ENCODE measurements at regions not wholly inside any gene's neighbourhood (a gene's known extent, or its start where the extent isn't known, plus 50 kb on each side); places are given as distances from the start of the nearest gene placed in this dataset.
"Not testable (repeated sequence)": the region's sequence is repeated elsewhere in the genome, so short reads cannot be mapped to it uniquely, and the experiment has no call there.

DNA sequence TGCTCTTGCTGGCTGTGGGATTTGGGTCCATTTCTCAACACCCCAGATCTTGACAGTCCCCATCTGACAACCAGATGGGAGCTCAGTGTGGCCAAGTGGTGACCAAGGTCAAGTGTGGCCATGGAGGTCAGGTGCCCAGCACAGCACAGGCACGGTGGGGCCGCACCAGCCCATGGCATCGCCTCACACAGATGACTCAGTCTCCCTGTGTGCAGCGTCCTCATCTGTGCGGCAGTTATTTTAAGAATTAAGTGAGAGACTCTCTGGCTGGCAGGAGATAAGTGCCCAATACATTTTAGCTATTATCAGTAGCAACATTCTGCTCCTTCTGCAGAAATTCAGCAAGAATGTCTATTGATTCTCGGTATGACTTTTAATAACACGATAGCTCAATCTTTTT is 167.2 kb downstream of the DDX1 start:
- H3K4me1 Mint-ChIP-seq, result no peaks in the 10 kb centered on the region
- H3K36me3 Mint-ChIP-seq, result no peaks in the 10 kb centered on the region
- H3K4me3 ChIP-seq (ENCODE audit: low read length), result no peak overlapping the region
- intact Hi-C loops (cut with micrococcal nuclease), result no loop called here
- no peaks in the 10 kb centered on the region for H3K9me3 ChIP-seq (ENCODE audit: control insufficient read depth, insufficient read depth, low read length)
- no peak overlapping the region for H3K4me3 Mint-ChIP-seq
- H3K27me3 ChIP-seq (ENCODE audit: control insufficient read depth, insufficient read depth, low read length), result no peaks in the 10 kb centered on the region
- H3K27ac ChIP-seq (ENCODE audit: low read length), result no peak overlapping the region
- peaks cover 0 to 2% of the 10 kb centered on the region in 2 donors for H3K9me3 Mint-ChIP-seq
- no peaks in the 10 kb centered on the region for H3K36me3 ChIP-seq (ENCODE audit: control insufficient read depth, insufficient read depth, low read length)
- WGBS (ENCODE audit: insufficient coverage), result 88% methylated on average over 6 of the region's 7 CpGs
- TF ChIP-seq, protein P1, sequence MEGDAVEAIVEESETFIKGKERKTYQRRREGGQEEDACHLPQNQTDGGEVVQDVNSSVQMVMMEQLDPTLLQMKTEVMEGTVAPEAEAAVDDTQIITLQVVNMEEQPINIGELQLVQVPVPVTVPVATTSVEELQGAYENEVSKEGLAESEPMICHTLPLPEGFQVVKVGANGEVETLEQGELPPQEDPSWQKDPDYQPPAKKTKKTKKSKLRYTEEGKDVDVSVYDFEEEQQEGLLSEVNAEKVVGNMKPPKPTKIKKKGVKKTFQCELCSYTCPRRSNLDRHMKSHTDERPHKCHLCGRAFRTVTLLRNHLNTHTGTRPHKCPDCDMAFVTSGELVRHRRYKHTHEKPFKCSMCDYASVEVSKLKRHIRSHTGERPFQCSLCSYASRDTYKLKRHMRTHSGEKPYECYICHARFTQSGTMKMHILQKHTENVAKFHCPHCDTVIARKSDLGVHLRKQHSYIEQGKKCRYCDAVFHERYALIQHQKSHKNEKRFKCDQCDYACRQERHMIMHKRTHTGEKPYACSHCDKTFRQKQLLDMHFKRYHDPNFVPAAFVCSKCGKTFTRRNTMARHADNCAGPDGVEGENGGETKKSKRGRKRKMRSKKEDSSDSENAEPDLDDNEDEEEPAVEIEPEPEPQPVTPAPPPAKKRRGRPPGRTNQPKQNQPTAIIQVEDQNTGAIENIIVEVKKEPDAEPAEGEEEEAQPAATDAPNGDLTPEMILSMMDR (IDR thresholded peaks at IDR 0.05), result no peak
- ATAC-seq (no peak), DNase-seq (no peak)
- H3K27me3 Mint-ChIP-seq (ENCODE audit: low read depth in 2 of 2), result no peaks in the 10 kb centered on the region
- no peaks in the 10 kb centered on the region for H3K4me1 ChIP-seq (ENCODE audit: control insufficient read depth, insufficient read depth, low read length)
- no peak overlapping the region for H3K27ac Mint-ChIP-seq

DNA sequence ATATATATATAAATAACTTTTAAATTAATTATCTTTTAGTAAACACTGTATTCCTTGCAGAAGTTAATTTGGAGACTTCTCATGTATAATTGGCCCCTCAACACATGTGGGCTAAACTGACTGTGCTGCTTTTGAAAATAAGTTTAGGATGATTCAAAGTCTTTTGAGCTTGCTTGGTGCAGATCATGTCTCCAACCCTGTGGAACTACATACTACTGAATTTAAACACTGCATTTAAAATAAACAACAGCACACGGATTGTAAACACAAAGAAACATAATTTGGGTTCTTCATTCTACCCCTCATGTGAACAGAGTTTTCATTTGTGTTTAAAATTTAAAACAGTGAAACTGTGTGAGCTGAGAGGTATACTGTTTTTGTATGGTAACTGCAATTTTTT is 167.7 kb downstream of the DDX1 start:
- Histone ChIP-seq H3K36me3 (ENCODE audit: control insufficient read depth, insufficient read depth, low read length) (no peaks in the 10 kb centered on the region), H3K4me1 (ENCODE audit: control insufficient read depth, insufficient read depth, low read length) (no peaks in the 10 kb centered on the region), H3K4me3 (ENCODE audit: low read length) (no peak overlapping the region), H3K27me3 (ENCODE audit: control insufficient read depth, insufficient read depth, low read length) (no peaks in the 10 kb centered on the region), H3K9me3 (ENCODE audit: control insufficient read depth, insufficient read depth, low read length) (no peaks in the 10 kb centered on the region), H3K27ac (ENCODE audit: low read length) (no peak overlapping the region)
- peaks cover 0 to 2% of the 10 kb centered on the region in 2 donors for H3K9me3 Mint-ChIP-seq
- intact Hi-C loops (cut with micrococcal nuclease), result no loop called here
- H3K4me3 Mint-ChIP-seq, result no peak overlapping the region
- TF ChIP-seq, protein P1 (IDR thresholded peaks at IDR 0.05), result no peak
- DNase-seq (no peak), ATAC-seq (no peak)
- no CpG with 5 or more reads among the region's 1 CpG for WGBS (ENCODE audit: insufficient coverage)
- no peaks in the 10 kb centered on the region for H3K36me3 Mint-ChIP-seq
- no peaks in the 10 kb centered on the region for H3K27me3 Mint-ChIP-seq (ENCODE audit: low read depth in 2 of 2)
- no peaks in the 10 kb centered on the region for H3K4me1 Mint-ChIP-seq
- H3K27ac Mint-ChIP-seq, result no peak overlapping the region

DNA sequence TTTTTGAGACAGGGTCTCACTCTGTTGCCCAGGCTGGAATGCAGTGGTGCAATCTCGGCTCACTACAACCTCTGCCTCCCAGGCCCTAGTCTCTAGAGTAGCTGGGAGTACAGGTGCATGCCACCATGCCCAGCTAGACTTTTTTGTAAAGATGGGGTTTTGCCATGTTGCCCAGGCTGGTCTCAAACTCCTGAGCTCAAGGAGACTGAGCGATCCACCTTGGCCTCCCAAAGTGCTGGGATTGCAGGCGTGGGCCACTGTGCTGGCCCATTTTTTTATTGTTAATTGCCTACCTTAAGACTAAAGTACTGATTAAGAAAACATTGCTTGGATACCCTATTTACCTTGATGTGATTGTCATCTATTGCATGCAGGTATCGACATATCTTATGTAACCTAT is 168.1 kb downstream of the DDX1 start:
- H3K9me3 ChIP-seq (ENCODE audit: control insufficient read depth, insufficient read depth, low read length); H3K4me1 Mint-ChIP-seq; H3K27me3 ChIP-seq (ENCODE audit: control insufficient read depth, insufficient read depth, low read length); intact Hi-C loops (cut with micrococcal nuclease); H3K4me3 ChIP-seq (ENCODE audit: low read length); H3K27ac Mint-ChIP-seq; H3K9me3 Mint-ChIP-seq; ATAC-seq; H3K36me3 Mint-ChIP-seq; H3K27ac ChIP-seq (ENCODE audit: low read length); H3K4me3 Mint-ChIP-seq; H3K36me3 ChIP-seq (ENCODE audit: control insufficient read depth, insufficient read depth, low read length); DNase-seq; H3K4me1 ChIP-seq (ENCODE audit: control insufficient read depth, insufficient read depth, low read length); H3K27me3 Mint-ChIP-seq (ENCODE audit: low read depth in 2 of 2): not testable (repeated sequence)
- WGBS (ENCODE audit: insufficient coverage), result 0% methylated on average over 3 of the region's 4 CpGs

DNA sequence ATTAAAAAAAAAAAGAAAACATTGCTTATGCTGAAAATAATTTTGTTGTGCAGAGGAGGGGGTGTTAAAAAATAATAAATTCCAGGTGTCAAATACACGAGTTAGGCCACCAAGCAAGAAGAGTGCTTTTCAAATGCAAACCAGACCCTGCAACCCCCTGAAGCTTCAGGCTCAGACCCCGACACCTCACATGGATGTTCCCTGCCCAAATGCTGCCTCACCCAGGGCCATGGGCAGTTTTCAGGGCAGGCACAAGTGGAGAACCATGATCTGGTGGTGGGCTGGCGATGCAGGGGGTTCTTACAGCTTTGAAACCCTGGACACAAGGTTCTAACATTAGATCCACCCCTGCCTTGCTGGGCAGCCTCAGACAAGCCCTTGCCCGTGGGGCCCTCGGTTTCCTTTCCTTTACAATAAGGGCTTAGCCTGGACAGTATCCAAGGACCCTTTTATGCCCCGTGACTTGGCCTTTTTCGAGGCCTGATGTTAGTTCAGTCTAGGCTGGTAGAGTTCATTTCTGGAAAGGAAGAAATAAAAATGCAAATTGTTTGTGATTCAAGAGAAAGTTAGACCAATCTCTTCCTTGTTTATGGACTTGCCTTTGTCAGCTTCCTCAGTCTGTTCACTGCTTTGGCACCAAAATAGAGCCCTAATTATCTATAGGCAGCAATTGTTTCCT is 168.7 kb downstream of the DDX1 start:
- Mint-ChIP-seq H3K4me1 (no peaks in the 10 kb centered on the region), H3K27ac (no peak overlapping the region), H3K9me3 (no peaks in the 10 kb centered on the region), H3K4me3 (no peak overlapping the region), H3K36me3 (no peaks in the 10 kb centered on the region), H3K27me3 (ENCODE audit: low read depth in 2 of 2) (no peaks in the 10 kb centered on the region)
- intact Hi-C loops (cut with micrococcal nuclease), result no loop called here
- TF ChIP-seq, protein P1 (IDR thresholded peaks at IDR 0.05), result no peak
- Histone ChIP-seq H3K27me3 (ENCODE audit: control insufficient read depth, insufficient read depth, low read length) (no peaks in the 10 kb centered on the region), H3K4me3 (ENCODE audit: low read length) (no peak overlapping the region), H3K27ac (ENCODE audit: low read length) (no peak overlapping the region), H3K9me3 (ENCODE audit: control insufficient read depth, insufficient read depth, low read length) (no peaks in the 10 kb centered on the region), H3K36me3 (ENCODE audit: control insufficient read depth, insufficient read depth, low read length) (no peaks in the 10 kb centered on the region), H3K4me1 (ENCODE audit: control insufficient read depth, insufficient read depth, low read length) (no peaks in the 10 kb centered on the region)
- DNase-seq, result no peak
- ATAC-seq, result no peak
- WGBS (ENCODE audit: insufficient coverage), result 45% methylated on average over 7 of the region's 7 CpGs
